SH-SY5Y (cell line): ENCODE measurements at regions not wholly inside any gene's neighbourhood (a gene's known extent, or its start where the extent isn't known, plus 50 kb on each side); places are given as distances from the start of the nearest gene placed in this dataset.

ENCODE experiments used
- GATA2 ChIP-seq: IDR thresholded peaks from 2 replicates; pipeline ENCODE4 v1.6.1; 2011; ENCODE audit warnings: mild to moderate bottlenecking, low read depth, low read length
- GATA3 ChIP-seq: IDR thresholded peaks from 2 replicates; pipeline ENCODE4 v1.6.1; 2011; ENCODE audit warnings: low read depth, mild to moderate bottlenecking, low read length, moderate library complexity

DNA sequence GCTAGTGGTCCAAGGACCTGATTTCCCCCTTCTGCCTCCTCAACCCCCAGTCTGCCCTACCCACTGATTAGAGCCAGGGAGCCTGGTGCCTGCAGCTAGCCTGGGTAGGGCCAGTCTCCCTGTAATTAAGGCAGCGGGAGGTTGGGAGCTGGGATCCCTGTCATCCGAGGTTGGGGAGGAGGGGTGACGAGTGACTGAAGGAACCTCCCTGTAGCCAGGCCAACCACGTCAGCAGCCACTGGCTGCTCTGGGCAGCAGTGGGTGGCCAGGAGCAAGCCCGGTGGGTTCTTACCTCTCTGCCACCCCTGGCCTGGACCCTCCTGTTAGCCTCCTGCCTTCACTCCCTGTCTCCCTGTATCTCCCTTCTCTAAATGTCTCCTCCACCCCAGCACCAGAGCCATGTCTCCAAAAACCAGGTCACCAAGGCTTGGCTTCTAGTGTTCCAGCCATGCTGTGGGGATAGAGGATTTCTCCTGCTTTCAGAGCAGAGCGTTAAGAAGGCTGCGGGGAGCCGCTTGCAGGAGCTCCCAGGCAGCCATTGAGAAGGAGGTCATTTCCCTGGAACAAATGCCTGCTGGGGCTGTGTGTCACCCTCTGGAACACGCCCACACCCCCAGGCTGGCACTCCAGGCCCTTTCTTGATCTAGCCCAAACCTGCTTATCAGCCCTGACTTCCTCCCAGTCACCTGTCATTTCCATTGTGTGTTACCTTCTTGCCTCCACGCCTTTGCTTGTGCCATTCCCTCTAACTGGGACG is 65.0 kb upstream of the GGTA1 start:
- TF ChIP-seq GATA3 = no peak
- TF ChIP-seq GATA2 = no peak

GRCh38 chr9:121566481-121567465 is 67.1 kb upstream of the GGTA1 start:
- TF ChIP-seq GATA3 = no peak

DNA sequence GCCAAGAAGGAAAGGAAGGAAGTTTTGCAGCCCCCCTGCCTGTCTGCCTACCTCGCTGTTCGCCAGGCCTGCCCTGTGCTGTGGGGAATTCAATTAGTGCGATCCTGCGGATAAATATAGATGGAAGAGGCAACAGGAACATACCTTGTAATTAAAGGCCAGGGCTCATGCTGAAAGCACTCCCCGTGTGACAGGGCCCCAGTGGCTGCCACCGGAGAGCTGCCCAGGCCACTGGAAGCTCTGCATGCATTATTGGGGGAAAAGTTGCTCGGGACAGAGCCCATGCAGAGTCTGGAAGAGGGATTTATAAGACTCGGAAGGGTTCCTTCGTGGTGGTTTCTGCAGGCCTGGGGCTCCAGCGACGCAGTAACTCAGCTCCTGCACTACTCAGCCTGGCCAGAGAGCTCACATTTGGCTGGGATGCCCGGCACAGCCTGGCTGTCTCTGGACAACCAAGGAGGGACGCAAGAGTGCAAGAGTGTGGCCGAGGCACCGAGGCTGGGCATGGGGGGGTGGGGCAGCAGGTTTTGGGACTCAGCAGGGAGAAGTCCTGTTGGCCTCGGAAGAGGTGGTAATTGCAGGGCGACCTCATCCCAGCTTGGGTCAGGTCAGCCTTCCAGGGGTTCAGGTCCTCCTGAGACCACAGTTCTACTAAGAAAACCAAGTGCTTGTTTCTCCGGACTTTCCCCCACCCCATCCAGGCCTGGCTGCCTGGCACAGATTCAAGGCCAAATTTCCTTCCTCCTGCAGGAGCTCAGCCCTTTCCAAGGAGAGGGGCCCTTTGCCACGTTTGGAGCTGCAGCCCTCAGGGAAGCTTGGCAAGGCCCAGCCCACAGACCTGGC is 68.1 kb upstream of the GGTA1 start:
- TF ChIP-seq GATA3 = no peak
- peak; percentile 93 for TF ChIP-seq GATA2

DNA sequence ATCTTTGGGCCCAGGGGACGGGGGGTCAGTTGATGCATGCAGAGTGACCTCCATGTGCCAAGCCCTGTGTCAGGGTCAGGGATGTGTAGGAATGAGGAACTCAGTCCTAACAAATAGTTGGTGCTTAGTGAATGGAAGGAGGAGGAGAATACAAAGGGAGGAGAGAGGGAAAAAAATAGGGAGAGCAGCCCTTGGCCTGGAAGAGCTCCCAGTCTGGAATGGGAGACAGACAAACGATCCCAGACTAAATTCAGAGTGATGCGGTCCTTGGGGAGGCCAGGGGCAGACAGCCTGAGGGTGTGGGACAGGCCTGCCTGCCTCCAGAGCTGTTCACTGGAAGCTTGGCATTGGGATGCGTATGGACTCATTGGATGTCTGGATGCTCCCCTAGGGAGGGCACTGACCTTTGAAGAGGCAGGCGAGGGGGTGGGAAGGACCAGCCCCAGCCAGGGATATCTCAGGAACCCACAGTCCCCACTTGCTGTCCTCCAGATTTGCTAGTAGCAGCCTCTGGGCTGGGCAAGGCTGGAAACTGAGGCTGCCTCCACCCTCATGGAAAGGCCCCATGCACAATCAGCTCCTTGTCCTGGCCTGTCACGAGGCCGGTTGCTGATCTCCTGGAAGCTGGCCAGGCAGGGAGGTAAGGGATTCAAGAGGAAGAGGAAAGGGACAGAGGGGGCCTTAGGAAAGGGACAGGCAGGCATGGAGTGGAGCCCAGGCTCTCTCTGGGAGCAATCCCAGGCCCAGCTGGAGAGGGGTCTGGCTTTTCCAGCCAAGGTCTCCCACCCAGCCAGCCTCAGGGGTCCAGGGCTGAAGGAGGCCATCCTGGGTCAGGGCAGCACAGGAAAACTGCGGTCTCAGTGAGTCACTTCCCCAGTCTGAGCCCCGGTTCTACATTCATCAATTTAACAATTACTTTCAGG is 69.0 kb upstream of the GGTA1 start:
- no peak for TF ChIP-seq GATA2
- TF ChIP-seq GATA3 = no peak

DNA sequence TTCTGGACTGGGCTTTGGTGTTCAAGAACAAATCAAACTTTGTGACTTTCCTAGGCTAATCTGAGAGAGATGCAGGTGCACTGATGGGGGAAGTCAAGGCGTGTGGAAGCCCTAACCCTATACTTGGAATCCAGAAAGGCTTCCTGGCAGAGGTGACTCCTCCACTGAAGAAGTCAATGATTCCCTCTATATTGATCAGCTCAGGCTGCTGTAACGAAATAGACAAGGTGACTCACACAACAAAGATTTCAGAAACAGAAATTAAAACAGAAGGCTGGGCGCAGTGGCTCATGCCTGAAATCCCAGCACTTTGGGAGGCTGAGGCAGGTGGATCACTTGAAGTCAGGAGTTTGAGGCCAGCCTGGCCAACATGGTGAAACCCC is 69.6 kb upstream of the GGTA1 start:
- TF ChIP-seq GATA2 = no peak
- TF ChIP-seq GATA3 = no peak

GRCh38 chr9:121572581-121572980 is 72.9 kb upstream of the GGTA1 start:
- TF ChIP-seq GATA2 (no peak), GATA3 (no peak)

DNA sequence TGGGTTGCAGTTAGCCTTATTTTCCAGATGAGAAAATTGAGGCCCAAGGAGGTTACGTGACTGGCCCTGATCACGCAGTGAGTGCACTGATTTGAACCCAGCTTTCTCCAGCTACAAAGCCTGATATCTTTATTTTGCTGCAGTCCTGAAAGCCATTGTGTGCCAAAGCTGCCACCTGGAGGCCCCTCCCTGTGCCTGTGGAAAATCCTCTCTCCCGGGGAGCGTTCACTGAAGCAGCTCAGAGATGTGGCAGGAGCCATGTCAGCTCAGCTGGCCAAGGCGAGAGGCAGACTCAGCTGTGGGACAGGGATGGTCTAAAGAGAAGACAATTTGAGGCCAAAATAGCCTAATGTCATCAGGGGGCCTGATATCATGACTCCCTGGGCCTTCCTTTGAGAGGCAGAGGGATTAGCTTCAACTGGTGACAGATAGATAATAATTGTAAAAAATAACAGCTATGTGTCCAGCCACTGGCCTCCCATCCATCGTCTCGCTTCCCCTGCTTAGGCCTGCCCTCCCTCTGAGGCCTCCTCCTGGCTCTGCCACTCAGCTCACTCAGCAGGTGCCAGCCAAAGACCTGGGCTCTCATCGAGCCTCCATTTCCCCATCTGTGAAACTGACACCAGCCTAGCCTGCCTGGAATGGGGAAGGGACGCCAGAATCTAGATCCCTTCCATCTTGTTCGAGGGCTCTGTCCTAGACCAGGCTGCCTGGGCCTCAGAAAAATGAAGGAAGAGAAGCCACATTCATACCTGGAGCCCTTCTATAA is 74.3 kb upstream of the GGTA1 start:
- no peak for TF ChIP-seq GATA2
- no peak for TF ChIP-seq GATA3

GRCh38 chr9:121574774-121575519 is 75.3 kb upstream of the GGTA1 start:
- no peak for TF ChIP-seq GATA3
- TF ChIP-seq GATA2 = no peak

- TF ChIP-seq GATA2 = no peak
- TF ChIP-seq GATA3 = no peak
Measured at GRCh38 chr9:121576281-121577075, 75.0 kb upstream of the DAB2IP start.

- no peak for TF ChIP-seq GATA3
- no peak for TF ChIP-seq GATA2
Measured at GRCh38 chr9:121577166-121577565, 74.3 kb upstream of the DAB2IP start.

- no peak for TF ChIP-seq GATA3
- no peak for TF ChIP-seq GATA2
Measured at GRCh38 chr9:121577572-121577971, 73.9 kb upstream of the DAB2IP start.
